GM12891 (cell line): ENCODE measurements at regions not wholly inside any gene's neighbourhood (a gene's known extent, or its start where the extent isn't known, plus 50 kb on each side); places are given as distances from the start of the nearest gene placed in this dataset.
"Not testable (repeated sequence)": the region's sequence is repeated elsewhere in the genome, so short reads cannot be mapped to it uniquely, and the experiment has no call there.

Experiments used
- POLR2A ChIP-seq: IDR thresholded peaks from 2 replicates; pipeline ENCODE4 v1.6.1; 2011; ENCODE audit warnings: low read depth, low read length, control low read depth
- POLR2AphosphoS5 ChIP-seq: IDR thresholded peaks from 2 replicates; pipeline ENCODE4 v1.6.1; 2011; ENCODE audit warnings: low read depth, low read length, control low read depth
- POU2F2 ChIP-seq: IDR thresholded peaks from 2 replicates; pipeline ENCODE4 v1.6.1; 2011; ENCODE audit warnings: low read depth, mild to moderate bottlenecking, control low read depth, low read length, moderate library complexity
- SPI1 ChIP-seq: IDR thresholded peaks from 2 replicates; pipeline ENCODE4 v1.6.1; 2011; ENCODE audit warnings: low read depth, low read length, control low read depth
- TAF1 ChIP-seq: IDR thresholded peaks from 2 replicates; pipeline ENCODE4 v1.6.1; 2011; ENCODE audit warnings: low read depth, low read length, control low read depth

DNA sequence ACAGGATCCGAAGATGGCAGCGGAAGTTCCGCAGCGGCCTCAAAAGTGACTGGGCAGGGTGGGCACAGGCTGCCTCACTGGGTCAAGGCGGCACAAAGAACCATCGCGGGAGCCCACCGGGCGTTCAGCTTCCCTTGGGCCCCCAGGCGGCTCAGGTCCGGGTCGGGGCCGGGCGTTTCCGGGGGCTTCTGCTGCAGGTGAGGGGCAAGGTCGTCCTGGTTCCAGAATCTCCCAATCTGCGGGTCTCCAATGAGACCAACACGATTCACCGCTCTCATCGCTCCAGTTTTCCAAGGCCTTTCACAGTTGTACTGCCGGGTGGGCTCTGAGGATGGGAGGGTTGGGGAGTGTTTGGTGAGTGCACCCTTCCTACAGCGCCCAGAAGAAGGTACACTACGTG, 165.0 kb upstream of the NOTCH2NLA start:
- TF ChIP-seq POLR2AphosphoS5, TAF1, POLR2A, SPI1, POU2F2: not testable (repeated sequence)
